ENCODE measurements at regions not wholly inside any gene's neighbourhood (a gene's known extent, or its start where the extent isn't known, plus 50 kb on each side); places are given as distances from the start of the nearest gene placed in this dataset.
A peak's percentile ranks its signal among the peaks of the same experiment; 100 is the strongest.

DNA sequence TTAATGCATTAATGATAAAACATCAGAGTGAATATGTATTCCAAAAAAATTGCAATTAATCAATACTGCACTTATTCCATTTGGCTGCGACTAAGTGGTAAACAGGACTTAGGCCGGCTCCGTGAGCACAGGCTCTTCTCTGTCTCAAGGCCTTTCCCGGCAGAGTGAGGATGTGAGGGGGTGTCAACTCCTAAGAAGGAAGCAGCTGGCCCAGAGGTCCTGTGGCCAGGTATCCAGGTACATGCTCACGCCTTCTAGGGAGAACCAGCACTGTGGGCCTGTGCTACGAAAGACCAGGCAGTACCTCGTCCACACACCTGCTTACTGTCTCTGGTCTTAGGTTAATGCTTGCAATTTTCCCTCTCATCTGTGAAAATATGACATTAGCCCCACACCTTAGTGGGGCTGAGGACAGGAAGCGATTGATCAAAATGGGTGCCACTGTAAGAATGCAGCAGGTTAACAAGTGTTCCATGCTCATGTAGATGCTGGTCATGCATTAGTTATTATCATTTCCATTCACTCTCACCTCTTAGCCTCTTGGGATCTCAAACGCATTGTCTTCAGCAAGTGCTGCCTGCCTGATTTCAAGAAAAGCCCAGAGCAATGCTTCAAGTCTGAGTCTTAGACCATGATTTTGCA, 175.3 kb downstream of the ABHD5 start:
- no peak for DNase-seq (ENCODE audit: low read depth in 4 of 4, low spot score in 3 of 4)

DNA sequence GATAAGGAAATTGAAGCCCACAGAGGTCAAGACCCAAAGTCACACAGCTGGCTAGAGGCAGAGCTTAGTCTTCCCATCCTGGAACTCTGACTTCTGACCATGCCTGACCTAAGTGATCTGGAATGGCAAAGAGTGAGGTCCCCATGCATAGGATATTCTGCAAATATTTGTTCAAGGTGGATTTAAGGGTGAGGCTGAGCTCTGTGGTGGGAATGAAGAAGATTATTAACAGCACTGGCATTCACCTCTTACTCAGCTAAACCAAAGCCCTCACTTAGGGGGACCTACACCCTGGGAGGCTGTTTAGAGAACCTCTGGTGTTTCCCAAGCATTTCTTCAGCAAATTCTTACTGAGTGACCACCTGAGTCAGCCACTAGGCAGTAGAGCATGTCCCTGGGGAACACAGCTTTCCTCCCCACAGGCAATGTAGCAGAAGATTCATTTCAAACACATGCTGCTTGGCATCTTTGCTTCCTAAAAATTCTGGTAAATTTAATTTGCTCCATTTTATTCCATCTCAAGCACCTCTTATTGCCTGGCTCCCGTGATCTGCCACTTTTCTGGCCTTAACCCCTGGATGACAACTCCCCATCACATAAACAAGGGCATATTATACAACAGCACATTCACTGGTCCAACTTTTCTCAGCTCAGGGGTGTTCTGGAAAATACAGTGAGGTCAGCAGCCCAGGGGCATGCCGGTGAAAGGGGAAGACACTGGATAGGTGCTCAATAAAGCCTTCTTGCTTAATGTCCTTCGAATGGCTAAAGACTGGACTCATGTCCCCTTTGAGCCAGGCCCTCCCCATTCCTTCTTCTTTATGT, 176.0 kb downstream of the ABHD5 start:
- DNase-seq (ENCODE audit: low read depth in 4 of 4, low spot score in 3 of 4) = no peak

DNA sequence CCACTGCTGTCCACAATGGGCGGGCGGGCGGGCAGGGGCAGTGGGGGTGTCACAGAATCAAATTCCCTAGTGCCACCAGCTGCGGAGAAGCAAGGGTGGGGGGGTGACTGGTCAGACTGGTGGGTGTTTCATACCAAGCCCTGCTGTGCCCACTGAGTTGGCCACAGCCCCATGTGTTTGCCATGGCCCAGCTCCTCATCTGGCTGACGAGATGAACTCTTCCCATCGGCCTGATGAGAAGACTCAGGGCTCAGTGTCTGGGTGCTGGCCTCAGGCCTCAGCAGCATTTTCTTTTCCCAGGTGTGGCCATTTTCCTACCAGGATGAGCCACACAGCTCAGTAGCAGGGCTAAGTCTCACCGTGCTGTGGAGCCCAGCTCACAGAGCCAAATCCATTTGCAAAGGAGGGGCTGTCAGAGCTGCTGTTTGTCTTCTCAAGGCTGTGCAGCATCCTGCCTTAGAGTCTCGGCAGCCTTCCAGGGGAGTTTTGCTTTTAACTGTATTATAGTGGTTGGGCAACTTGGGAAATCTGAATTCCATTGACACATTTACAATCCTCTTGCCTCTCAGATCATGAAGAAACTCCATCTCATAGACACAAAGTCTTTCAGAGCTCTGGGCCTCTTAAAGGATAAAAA, 176.8 kb downstream of the ABHD5 start:
- DNase-seq (ENCODE audit: low read depth in 4 of 4, low spot score in 3 of 4) = no peak

DNA sequence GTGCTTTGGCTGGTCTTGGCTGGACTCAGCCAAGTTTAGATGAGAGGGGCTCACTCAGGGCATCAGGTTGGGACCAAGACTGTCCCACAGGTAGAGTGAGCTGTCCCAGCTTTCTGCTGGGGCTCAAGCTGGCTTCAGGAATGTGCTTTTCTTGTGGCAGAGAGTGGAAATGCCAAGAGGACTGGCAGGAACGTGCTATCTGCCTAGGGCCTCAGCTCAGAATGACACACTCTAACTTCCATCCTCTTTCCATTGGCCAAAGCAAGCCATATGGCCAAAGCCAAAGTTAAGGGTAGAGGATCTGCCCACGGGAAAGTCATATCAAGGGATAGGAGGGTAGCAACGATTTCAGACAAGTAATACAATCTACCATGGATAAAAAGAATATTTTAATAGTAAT, 178.8 kb downstream of the ABHD5 start:
- no peak for DNase-seq (ENCODE audit: low read depth in 4 of 4, low spot score in 3 of 4)

DNA sequence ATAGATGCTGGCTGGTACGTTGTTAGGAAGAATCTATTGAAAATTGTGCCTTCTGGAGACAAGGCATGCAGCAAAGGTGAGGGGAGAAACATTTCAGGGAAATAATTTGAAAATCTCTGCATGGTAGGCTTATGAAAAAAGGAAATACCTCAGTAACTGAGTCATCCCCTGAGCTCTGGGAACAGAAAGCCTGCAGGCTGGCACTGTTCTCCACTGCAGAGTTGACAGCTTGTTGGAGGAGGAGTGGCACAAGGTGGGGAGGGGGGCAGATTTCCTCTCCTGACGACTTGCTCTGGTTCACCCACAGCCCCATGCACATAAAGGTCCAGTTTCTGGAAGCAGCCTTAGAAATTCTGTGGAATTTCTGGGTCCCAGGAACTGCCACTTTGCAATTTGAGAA, 179.4 kb downstream of the ABHD5 start:
- DNase-seq (ENCODE audit: low read depth in 4 of 4, low spot score in 3 of 4) = no peak

DNA sequence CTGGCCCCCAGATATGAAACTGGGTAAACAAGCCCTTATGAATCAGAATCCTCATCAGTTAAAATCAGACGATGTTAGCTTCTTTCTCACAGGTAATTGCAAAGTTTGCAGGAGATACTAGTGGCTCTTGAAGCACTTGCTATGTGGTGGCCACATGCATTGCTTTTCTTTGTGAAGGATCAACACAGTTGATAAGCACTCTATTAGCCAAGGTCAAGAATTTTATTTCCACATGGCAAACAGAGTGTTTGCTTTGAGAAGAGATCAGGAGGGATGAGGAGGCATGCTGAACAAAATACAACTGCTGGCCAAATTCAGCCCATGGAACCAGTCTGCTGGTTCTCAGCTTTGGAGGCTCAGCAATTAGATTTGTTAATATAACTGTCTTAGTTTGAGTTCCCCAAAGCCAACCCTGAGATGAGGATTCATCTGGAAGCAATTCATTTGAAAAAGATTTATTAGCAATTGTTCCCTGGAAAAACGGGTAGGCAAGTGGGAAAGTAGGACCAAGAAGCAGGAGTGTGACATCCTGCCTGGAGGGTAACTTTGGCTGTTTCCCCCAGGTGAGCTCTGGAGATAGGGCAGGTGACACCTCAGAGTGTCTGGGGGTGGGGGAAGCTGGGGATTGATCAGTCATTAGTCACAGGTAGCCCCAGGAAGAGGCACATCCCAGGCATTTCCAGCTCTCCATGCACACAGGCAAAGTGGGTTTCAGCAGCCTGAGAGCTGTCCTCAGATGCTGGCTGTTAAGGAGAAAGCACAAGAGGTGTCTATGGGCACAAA, 180.3 kb downstream of the ABHD5 start:
- no peak for DNase-seq (ENCODE audit: low read depth in 4 of 4, low spot score in 3 of 4)

DNA sequence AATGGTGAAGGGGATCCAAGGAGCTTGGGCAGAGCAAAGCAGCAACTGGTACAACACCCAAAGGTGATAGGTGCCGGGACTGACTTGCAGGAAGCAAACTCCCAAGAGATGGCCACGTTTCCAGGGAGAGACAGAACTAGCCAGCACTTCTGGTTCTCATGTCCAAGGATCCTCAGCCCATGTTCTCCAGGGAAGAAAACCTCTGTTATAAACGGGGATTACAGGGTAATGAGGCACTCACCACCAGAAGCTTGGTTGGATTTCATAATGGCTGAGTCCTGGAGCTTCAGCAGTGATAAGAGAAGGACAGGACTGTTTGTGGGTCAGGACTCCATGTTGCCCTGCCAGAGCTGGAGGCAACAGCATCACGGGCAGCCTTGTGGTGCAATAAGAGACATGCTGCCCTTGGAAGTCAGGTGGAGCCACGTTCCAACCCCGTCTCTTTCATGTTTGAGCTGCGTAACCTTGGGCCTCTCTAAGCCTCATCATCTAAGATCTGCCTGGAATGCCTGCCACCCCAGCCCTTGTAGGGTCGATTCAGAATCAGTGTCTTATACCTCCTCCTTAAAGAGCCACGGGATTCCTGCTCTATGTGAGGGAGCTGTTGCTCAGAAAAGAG, 181.0 kb downstream of the ABHD5 start:
- no peak for DNase-seq (ENCODE audit: low read depth in 4 of 4, low spot score in 3 of 4)

DNA sequence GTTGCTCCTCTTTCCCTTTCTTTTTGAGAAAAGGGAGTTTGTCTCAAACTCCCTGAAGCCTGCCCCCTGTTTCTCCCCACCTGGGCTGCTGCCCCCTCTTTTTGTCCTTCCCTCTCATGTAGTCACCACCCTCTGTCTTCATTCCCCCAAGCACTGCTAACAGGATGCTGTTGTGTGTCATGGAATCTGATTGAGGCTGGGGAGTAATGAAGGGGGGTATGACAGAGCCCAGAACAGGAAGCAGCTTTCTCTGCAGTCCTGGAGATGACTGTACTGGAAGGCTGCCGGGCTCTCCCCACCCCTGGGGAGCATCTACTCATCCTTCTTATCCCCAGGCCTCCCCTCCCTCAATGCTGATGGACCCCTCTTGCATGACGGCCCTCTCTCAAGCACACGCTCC, 181.6 kb downstream of the ABHD5 start:
- DNase-seq (ENCODE audit: low read depth in 4 of 4, low spot score in 3 of 4) = no peak

DNA sequence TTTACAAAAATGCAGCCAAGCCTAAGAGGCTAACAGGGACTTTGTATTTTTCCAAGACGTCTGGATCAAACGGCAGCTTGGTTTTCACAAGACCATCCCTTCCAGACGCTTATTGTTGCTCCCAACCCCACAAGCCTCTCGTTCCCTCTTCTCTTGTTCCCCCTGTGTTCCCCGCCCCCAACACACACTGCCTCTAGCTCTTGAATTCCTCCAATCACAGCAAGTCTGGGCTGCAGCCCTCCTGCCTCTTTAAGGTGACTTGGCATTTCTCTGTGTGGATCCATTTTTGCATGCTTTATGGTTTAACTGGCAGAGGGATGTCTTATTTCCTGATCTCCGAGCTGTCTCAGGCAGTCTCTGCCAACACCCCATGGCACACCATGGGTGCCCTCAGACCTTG, 182.2 kb downstream of the ABHD5 start:
- no peak for DNase-seq (ENCODE audit: low read depth in 4 of 4, low spot score in 3 of 4)

DNA sequence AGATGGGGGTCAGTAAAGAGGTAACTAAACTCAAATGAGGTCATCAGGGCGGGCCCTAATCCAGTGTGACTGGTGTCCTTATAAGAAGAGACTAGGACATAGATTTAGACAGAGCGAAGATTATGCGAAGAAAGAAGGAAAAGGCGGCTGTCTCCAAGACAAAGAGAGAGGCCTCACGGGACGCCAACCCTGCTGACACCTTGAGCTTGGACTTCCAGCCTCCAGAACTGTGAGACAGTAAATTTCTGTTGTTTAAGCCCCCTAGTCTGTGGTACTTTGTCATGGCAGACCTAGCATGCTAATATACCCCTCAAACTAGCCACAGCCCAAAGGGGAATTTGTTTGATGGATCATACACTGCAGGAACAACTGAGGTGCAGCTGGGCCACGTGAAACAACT, 183.0 kb downstream of the ABHD5 start:
- no peak for DNase-seq (ENCODE audit: low read depth in 4 of 4, low spot score in 3 of 4)

DNA sequence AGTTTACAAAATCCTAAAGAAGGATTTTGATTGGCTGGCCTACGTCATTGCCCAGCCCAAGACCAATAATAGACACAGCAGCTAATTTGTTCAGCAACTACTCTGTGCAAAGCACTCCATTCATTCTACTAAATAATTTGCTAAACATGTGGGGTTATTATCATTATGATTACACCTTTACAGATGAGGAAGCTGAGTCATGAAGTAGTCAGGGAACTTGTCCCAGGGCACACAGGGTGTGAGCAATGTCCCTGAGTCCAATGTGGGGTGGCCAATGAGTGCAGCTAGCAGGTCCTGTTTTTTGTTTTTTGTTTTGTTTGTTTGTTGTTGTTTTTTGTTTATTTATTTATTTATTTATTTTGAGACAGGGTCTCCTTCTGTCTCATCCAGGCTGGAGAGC, 183.6 kb downstream of the ABHD5 start:
- no peak for DNase-seq (ENCODE audit: low read depth in 4 of 4, low spot score in 3 of 4)

DNA sequence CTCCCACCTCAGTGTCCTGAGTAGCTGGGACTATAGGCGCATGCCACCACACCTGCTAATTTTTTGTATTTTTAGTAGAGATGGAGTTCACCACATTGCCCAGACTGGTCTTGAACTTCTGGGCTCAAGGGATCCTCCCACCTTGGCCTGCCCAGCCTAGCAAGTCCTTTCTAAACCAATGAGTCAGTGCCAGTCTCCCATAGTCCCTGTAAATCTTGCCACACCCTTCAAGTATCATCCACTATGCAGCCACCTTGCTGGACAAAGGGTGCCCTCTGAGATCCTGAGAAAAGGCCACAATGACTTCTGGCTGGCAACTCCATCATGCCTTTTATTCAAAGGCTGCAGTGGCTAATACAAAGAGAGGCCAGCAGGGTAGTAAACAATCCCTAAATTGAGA, 184.0 kb downstream of the ABHD5 start:
- no peak for DNase-seq (ENCODE audit: low read depth in 4 of 4, low spot score in 3 of 4)

DNA sequence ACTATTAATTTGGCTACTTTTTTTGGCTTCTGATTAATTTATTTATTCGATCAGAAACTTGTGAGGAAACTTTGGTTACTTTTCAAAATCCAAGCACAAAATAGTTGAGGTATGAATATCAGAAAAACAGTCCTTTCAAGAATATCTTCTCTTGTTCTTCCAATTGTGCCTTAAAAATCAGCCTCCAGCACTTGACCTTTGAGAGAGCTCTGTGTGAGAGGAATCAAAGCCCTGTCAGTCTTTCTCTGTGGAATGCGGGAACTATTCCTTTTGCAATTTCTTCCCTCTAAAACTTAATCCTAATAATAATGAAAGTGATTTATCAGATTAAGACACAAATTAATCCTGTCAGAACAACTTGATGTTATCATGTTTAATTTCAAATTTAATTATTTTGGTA, 185.9 kb downstream of the ABHD5 start:
- DNase-seq (ENCODE audit: low read depth in 4 of 4, low spot score in 3 of 4) = no peak

DNA sequence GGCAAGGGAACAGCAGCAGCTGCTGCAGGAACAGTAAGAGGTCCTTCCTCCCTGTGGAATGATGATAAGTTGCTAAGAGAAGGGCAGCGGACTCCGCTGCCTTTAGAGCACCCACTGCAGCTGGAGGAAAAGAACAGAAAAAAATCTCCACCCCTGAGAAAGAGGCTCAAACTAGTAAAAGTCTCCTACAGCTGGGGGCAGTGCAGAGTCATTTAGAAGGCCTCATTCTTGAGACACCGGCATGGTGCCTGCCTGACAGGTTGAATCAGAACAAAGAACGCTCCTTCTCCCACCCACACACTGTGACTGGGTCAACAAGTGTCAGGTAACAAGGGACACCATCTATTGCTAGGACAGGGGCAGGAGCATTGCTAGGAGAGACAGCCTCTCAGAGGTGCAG, 188.4 kb downstream of the ABHD5 start:
- DNase-seq (ENCODE audit: low read depth in 4 of 4, low spot score in 3 of 4) = peak in 1 of 4 donors; percentile 35

DNA sequence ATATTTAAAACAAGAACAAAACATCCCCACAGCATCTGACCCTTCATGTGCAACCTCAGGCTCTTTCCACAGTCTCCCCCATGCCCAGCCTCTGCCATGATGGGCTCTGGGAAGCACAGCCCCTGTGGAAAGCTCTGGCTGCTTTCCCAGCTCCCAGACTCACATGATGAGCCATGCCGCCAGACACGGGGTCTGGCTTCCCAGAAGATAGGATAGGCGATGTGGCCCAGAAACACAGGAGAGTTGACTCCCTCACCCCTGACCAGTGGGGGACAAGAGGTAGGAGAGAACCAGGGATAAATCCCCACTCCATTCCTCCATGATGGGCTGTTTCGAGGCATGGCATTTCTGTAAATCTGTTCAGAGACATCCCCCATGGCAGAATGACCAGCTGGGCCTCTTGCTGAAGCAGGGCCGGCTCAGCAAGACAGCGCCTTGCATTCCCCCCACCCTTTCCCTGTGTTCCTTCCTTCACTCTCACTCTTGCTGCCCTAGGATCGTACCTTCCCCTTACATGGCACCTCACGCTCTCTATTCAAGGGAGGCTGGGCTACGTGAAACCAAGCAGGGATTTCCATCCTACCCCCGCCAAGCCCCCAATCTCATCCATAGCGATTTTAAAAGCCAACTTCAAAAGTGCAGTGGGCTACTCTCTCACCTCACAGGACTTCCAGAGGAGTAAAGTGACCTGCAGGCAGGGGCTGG, 192.4 kb downstream of the ABHD5 start:
- no peak for DNase-seq (ENCODE audit: low read depth in 4 of 4, low spot score in 3 of 4)

DNA sequence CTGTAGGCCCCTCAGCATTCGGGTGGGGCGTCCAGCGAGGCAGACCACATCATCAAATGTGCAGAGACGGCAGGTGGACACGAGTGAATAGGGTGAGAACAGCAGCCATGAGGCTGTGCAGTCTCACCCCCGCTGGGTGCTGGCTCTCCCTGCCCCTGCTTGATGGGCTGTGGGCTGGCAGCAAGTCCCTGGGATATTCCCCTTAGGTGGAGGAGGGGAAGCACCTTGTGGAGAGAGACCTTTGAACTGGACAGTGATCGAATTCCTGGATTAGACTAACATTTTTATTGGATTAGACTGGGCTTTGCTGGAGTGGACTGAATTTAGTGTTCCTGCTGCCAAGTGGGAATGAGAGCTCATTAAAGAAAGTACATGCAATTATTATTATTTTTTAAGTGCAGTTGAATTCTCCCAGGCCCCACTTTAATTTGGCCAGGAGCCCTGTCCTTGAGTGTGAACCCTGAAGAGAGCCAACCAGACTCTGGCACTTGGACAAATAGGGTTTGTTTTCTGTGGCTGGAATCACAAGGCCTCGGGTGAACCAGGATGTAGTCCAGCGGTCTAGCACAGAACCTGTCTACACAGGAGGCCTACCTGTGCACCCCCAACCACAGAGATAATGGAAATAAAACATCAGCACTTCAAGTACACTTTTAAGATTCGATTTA, 193.1 kb downstream of the ABHD5 start:
- DNase-seq (ENCODE audit: low read depth in 4 of 4, low spot score in 3 of 4) = no peak

DNA sequence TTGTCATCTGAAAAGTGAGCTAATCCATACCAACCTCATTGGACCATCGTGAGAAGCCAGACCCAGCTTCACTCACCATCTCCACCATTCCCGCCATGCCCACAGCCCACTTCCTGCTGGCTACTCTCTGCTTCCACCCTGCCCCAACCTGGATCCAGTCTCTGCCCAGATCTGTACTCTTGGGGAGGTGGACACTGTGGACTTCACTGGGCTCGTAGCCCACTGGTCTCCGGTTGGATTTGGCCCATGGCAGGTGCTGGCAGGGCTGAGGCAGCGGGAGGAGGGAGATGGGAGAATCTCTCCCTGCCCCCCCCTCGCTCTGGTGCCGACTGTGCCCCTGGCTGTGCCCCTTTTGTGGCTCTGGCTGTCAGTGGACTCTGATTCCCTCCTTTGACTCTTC, 193.8 kb downstream of the ABHD5 start:
- DNase-seq (ENCODE audit: low read depth in 4 of 4, low spot score in 3 of 4) = no peak

DNA sequence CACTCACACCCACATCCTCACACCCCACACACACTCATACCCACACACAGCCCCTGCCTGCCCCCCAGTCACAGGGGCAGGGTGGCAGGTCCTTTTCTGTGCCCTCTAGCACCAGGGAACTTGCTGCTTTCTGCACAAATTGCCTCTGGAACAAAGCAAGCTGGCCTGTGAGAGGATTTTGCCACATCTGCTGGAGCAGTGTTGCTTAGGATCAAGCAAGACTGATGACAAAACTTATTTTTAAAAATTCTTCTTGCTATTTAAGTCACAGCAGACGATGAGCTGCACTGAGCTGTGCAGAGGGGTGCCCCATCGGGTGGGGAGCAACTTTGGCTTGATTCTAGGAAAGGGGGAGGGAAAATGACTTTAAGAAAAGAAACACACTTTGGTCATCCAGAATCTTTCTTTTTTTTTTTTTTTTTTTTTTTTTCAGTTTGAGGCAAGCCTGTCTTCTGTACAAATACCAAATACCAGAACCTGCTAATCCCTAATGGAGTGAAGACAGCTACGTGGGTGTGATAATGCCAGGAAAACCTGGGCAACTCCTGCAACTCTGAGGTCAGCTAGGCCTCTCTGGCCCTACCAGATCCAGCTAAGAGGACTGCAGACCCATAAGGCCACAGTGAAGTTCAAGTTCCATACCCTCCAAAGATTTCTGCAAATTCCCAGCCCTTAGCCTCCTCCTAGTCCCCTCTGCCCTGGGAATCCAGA, 195.3 kb downstream of the ABHD5 start:
- no peak for DNase-seq (ENCODE audit: low read depth in 4 of 4, low spot score in 3 of 4)

DNA sequence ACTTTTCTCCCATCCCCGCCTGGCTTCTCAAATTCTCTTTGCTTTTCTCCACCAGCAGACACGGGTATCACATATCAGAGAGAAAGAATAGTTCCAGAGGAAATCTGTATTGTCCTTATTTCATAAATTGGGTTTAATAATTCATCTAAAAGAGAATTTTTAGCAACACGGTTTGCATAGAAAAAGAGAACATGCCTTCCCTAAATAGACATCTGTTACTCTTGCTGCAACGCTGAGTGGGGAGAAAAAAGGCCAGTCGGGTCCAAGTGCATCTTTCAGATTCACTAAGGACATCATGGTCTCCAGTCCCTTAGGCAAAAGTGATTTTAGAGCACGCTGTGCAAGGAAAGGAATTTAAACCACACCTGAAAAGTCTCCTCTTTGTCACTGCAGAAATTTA, 201.3 kb downstream of the ABHD5 start:
- DNase-seq (ENCODE audit: low read depth in 4 of 4, low spot score in 3 of 4) = no peak

All from left renal pelvis (tissue), 4 donors.